Keratinocyte (primary cell): ENCODE measurements at regions not wholly inside any gene's neighbourhood (a gene's known extent, or its start where the extent isn't known, plus 50 kb on each side); places are given as distances from the start of the nearest gene placed in this dataset.

ENCODE experiments used
- DNase-seq: peaks from one replicate; pipeline ENCODE4 v3.0.0-alpha.2; 2011; ENCODE audit warnings: low read depth, missing footprints, low spot score
- FAIRE-seq: peaks from 2 replicates; lab custom pipeline; 2011; peaks lifted over from hg19 to GRCh38; lab: Jason Lieb, UNC
- H2AFZ ChIP-seq: 2 replicates; pipeline ENCODE4 v1.6.0; 2012; ENCODE audit warnings: low read length, control low read depth, inconsistent platforms; ENCODE audit not compliant: control insufficient read depth
- H3K27ac ChIP-seq: 2 replicates; pipeline ENCODE4 v1.5.1; 2011; ENCODE audit warnings: low read length; ENCODE audit not compliant: control insufficient read depth, insufficient read depth
- H3K27me3 ChIP-seq: 3 replicates; pipeline ENCODE4 v1.6.0; 2011; ENCODE audit warnings: low read length; ENCODE audit not compliant: control insufficient read depth, insufficient read depth; ENCODE audit errors: extremely low read depth
- H3K36me3 ChIP-seq, 2 experiments: 2 replicates in 1 of 2; 3 replicates in 1 of 2; pipeline ENCODE4 v1.5.1; 2011; ENCODE audit warnings: low read length in 2 of 2, mild to moderate bottlenecking in 1 of 2; ENCODE audit not compliant: control insufficient read depth in 2 of 2, insufficient read depth in 2 of 2; ENCODE audit errors: extremely low read depth in 1 of 2
- H3K4me1 ChIP-seq: 3 replicates; pipeline ENCODE4 v1.5.1; 2011; ENCODE audit warnings: low read length; ENCODE audit not compliant: control insufficient read depth, insufficient read depth; ENCODE audit errors: extremely low read depth
- H3K4me2 ChIP-seq: 3 replicates; pipeline ENCODE4 v1.6.0; 2011; ENCODE audit warnings: low read depth, low read length; ENCODE audit not compliant: control insufficient read depth, insufficient read depth; ENCODE audit errors: extremely low read depth
- H3K4me3 ChIP-seq, 3 experiments: fragments of 200-600 bp in 1 of 3; sonication (generic) in 1 of 3; 2 replicates in 2 of 3; 3 replicates in 1 of 3; pipeline ENCODE4 v1.5.1; 2011 to 2016; ENCODE audit warnings: low read length in 3 of 3, mild to moderate bottlenecking in 3 of 3, control low read depth in 2 of 3, inconsistent platforms in 1 of 3, low read depth in 1 of 3, mixed read lengths in 1 of 3, mixed run types in 1 of 3, moderate library complexity in 1 of 3; ENCODE audit not compliant: control insufficient read depth in 2 of 3, insufficient read depth in 2 of 3; ENCODE audit errors: extremely low read depth in 1 of 3
- H3K79me2 ChIP-seq: 2 replicates; pipeline ENCODE4 v1.6.0; 2012; ENCODE audit warnings: low read length; ENCODE audit not compliant: control insufficient read depth, insufficient read depth
- H3K9ac ChIP-seq: 3 replicates; pipeline ENCODE4 v1.6.0; 2011; ENCODE audit warnings: low read length; ENCODE audit not compliant: control insufficient read depth, insufficient read depth; ENCODE audit errors: extremely low read depth
- H3K9me1 ChIP-seq: 3 replicates; pipeline ENCODE4 v1.6.0; 2011; ENCODE audit warnings: low read length; ENCODE audit not compliant: control insufficient read depth, insufficient read depth; ENCODE audit errors: extremely low read depth
- H3K9me3 ChIP-seq: 2 replicates; pipeline ENCODE4 v1.5.1; 2012; ENCODE audit warnings: low read depth, low read length; ENCODE audit not compliant: control insufficient read depth
- H4K20me1 ChIP-seq: 3 replicates; pipeline ENCODE4 v1.6.0; 2011; ENCODE audit warnings: low read length; ENCODE audit not compliant: control insufficient read depth, insufficient read depth; ENCODE audit errors: extremely low read depth
- EZH2 ChIP-seq: IDR thresholded peaks from one replicate; pipeline ENCODE4 v1.6.1; 2012; ENCODE audit warnings: inconsistent platforms, mild to moderate bottlenecking, low read length, moderate library complexity
- dilution Hi-C: fragments of 300-500 bp; cut with MboI; formaldehyde crosslinking; loops from one replicate; pipeline ENCODE4 v1.7.0; 2020; ENCODE audit warnings: low sequenced_read_pairs; ENCODE audit not compliant: extremely low pct_ligation_motif_present
- TF ChIP-seq, protein P1 (sequence below), 3 experiments: IDR thresholded peaks in 1 of 3; conservative IDR thresholded peaks in 1 of 3; optimal IDR thresholded peaks in 1 of 3; 2 replicates in 2 of 3; 3 replicates in 1 of 3; pipeline versions ENCODE3 to v1.5.1; 2011; ENCODE audit warnings: low read length in 3 of 3, mild to moderate bottlenecking in 3 of 3, moderate library complexity in 2 of 3, control low read depth in 1 of 3, inconsistent platforms in 1 of 3; ENCODE audit not compliant: insufficient read depth in 2 of 3; ENCODE audit errors: extremely low read depth in 1 of 3

DNA sequence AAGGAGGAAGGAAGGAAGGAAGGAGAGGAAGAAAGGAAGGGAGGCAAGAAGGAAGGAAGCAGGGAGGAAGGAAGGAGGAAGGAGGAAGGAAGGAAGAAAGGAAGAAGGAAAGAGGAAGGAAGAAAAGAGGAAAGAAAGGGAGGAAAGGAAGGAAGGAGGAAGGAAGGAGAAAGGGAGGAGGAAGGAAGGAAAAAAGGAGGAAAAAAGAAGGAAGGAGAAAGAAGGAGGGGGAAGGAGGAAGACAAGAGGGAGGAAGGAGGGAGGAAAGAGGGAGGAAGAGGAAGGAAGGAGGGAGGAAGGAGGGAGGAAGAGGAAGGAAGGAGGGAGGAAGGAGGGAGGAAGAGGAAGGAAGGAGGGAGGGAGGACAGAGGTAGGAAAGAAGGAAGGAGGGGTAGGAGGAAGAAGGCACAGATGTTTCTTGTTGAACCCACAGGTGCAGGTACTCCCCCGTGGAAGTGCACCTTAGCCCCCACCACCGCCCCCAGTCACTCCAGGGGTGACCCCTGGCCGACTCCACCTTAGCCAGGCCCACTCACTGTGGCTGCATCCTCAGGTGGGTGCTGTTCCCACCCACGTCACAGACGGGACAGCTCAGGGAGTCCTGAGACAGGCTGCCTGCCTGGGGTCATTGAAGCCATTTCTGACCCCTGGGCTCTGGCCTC lies 57.9 kb upstream of the TTC34 start:
- Histone ChIP-seq H2AFZ (no peak overlapping the region), H3K36me3 (no peaks in the 10 kb centered on the region), H3K27ac (no peak overlapping the region), H3K9me3 (peaks cover 18% of the 10 kb centered on the region), H3K4me2 (no peak overlapping the region), H3K4me3 (no peak overlapping the region), H3K9ac (no peak overlapping the region), H3K27me3 (no peaks in the 10 kb centered on the region), H3K4me1 (no peaks in the 10 kb centered on the region), H4K20me1 (no peaks in the 10 kb centered on the region), H3K9me1 (no peaks in the 10 kb centered on the region), H3K79me2 (no peaks in the 10 kb centered on the region)
- no peak for FAIRE-seq
- DNase-seq: no peak
- dilution Hi-C loops: no loop called here
- no peak for TF ChIP-seq EZH2
- TF ChIP-seq, protein P1, sequence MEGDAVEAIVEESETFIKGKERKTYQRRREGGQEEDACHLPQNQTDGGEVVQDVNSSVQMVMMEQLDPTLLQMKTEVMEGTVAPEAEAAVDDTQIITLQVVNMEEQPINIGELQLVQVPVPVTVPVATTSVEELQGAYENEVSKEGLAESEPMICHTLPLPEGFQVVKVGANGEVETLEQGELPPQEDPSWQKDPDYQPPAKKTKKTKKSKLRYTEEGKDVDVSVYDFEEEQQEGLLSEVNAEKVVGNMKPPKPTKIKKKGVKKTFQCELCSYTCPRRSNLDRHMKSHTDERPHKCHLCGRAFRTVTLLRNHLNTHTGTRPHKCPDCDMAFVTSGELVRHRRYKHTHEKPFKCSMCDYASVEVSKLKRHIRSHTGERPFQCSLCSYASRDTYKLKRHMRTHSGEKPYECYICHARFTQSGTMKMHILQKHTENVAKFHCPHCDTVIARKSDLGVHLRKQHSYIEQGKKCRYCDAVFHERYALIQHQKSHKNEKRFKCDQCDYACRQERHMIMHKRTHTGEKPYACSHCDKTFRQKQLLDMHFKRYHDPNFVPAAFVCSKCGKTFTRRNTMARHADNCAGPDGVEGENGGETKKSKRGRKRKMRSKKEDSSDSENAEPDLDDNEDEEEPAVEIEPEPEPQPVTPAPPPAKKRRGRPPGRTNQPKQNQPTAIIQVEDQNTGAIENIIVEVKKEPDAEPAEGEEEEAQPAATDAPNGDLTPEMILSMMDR (optimal IDR thresholded peaks at IDR 0.05 in 1 of 3, IDR thresholded peaks at IDR 0.05 in 1 of 3, conservative IDR thresholded peaks at IDR 0.05 in 1 of 3; ENCODE audit: extremely low read depth in 1 of 3, insufficient read depth in 2 of 3, low read length in 3 of 3): no peak

GRCh38 chr1:2859881-2860430 lies 58.5 kb upstream of the TTC34 start:
- Histone ChIP-seq H3K79me2 (no peaks in the 10 kb centered on the region), H4K20me1 (no peaks in the 10 kb centered on the region), H3K9ac (no peak overlapping the region), H3K9me1 (no peaks in the 10 kb centered on the region), H3K27ac (no peak overlapping the region), H3K36me3 (no peaks in the 10 kb centered on the region), H3K4me1 (no peaks in the 10 kb centered on the region), H3K9me3 (peaks cover 17% of the 10 kb centered on the region), H2AFZ (no peak overlapping the region), H3K4me2 (no peak overlapping the region), H3K4me3 (no peak overlapping the region), H3K27me3 (no peaks in the 10 kb centered on the region)
- FAIRE-seq (no peak), DNase-seq (no peak)
- dilution Hi-C loops: no loop called here
- TF ChIP-seq, protein P1 (optimal IDR thresholded peaks at IDR 0.05 in 1 of 3, IDR thresholded peaks at IDR 0.05 in 1 of 3, conservative IDR thresholded peaks at IDR 0.05 in 1 of 3; ENCODE audit: extremely low read depth in 1 of 3, insufficient read depth in 2 of 3, low read length in 3 of 3): no peak
- TF ChIP-seq EZH2: no peak
